ENCODE measurements at regions not wholly inside any gene's neighbourhood (a gene's known extent, or its start where the extent isn't known, plus 50 kb on each side); places are given as distances from the start of the nearest gene placed in this dataset.
"Not testable (repeated sequence)": the region's sequence is repeated elsewhere in the genome, so short reads cannot be mapped to it uniquely, and the experiment has no call there.

DNA sequence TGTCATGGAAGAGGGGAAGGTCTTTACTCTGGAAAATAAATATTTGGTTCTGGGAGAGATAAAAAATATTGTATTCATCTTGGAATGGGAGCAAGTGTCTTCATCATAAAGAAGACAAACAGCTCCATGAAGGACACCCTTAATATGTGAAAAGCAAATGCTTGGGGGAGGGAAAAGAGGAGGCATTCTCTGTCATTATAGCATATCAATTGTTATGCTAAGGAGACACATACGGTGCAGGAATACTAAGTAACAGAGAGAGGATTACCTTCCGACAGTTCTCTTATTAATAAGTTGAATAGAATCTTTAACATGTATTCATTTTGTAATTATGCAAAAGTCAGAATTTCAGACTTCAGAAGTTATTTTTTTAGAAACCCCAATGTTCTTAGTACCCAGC lies 634.4 kb downstream of the UTRN start:
- no peak for DNase-seq (ENCODE audit: low read depth in 2 of 2)

DNA sequence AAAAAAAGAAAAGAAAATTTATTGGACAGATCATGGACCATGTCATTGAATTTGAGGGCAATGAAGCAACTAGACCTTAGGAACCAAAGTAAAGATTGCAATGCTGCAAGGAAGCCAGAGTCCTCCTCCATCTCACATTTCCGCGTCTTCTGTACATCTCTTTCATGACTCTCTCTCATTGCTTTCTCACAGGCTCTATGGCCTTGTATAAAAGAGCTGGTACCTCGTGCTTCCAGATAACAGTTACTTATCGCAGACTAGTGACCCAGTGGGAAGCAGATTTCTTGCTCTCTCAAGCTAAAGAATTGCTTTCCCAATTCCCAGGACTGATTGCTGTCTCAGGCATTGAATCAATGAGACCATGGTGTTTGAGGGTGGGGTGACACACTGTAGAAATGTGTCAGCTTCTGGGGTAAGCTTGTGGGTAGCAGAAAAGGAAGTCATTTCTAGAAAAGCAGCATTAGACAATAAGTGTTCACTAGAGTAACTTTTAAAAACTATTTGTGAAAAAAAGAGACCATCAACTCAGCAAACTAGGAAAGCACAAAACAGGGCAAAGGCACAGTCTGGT lies 635.3 kb downstream of the UTRN start:
- no peak for DNase-seq (ENCODE audit: low read depth in 2 of 2)

DNA sequence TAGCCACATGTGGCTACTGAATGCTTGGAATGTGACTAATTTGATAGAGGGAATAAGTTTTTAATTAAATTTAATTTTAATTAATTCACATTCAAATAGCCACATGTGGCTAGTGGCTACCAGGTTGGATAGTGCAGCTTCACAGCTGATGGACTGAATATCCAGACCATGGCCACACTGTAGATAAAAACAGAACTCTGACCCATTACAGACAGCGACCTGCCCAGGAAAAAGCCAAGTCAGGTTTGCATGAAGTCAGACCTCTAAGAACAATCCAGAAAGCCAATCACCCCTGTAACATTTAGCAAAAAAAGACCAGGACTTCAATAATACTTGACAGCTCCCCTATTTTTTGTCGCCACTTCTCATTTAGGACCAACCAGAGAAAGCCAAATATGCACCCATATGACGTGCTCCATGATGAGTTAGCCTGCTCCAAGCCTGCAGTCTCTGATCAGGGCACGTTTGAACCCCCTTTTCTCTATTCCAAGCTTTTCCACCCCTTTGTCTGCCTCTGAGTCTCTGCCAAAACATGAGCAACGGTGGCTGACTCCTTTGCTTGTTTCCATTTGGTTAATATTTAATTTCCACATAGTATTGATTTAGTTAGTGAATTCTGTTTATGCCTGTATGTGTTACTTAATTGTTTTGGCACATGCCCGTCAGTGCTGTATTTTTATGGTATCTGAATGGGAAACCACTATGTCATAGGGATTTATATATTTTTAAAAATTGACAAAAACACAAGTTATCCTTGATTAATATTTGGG lies 636.3 kb downstream of the UTRN start:
- DNase-seq (ENCODE audit: low read depth in 2 of 2), result no peak

DNA sequence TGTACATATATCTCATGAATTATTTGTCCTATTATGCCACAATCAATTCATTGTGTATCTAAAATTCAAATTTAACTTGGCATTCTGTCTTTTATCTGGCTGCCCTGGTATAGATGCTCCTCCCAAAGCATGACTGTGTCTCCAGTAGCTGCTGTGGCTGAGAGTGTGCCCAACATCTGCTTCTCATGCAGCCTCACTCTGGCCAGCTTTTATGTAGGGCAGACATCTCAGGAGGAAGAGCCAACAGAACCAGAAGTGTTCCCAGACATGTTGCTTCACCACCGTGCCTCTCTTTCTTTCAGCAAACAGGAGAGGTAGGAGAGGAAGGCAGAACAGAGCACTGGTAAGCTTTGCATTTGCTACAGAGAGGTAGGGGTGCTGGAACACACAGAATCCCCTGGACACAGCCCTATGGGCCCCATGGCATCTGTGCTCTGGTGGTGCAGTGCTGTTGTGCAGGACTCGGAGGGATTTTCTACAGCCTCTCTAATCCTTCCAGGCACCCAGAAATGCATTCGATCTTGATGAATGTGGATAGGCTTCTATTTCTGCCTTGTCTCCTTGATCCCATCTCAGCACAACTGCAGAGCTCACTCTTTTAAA lies 637.1 kb downstream of the UTRN start:
- no peak for DNase-seq (ENCODE audit: low read depth in 2 of 2)

DNA sequence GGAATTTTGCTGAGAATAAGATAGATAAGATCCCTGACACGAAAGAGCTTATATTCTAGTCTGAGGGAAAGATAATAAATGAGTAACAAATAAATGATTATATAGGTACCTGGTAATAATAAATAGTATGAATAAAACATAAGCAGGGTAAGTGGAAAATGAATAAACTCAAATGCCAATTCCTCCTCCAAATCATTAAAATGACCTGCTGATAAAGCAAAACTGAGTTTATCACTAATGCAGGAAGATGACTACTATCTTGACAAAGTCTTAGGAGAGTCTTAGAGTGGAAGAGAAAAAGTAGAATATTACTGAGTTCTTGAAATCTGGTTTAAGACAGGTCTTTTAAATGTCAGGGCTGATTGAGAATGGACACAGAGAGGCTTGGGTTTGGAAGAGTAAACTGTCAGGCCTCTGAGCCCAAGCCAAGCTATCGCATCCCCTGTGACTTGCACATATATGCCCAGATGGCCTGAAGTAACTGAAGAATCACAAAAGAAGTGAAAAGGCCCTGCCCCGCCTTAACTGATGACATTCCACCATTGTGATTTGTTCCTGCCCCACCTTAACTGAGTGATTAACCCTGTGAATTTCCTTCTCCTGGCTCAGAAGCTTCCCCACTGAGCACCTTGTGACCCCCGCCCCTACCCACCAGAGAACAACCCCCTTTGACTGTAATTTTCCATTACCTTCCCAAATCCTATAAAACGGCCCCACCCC lies 637.8 kb downstream of the UTRN start:
- not testable (repeated sequence) for DNase-seq (ENCODE audit: low read depth in 2 of 2)

DNA sequence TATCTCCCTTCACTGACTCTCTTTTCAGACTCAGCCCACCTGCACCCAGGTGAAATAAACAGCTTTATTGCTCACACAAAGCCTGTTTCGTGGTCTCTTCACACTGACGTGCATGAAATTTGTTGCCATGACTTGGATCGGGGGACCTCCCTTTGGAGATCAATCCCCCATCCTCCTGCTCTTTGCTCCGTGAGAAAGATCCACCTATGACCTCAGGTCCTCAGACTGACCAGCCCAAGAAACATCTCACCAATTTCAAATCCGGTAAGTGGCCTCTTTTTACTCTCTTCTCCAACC lies 638.3 kb downstream of the UTRN start:
- not testable (repeated sequence) for DNase-seq (ENCODE audit: low read depth in 2 of 2)

DNA sequence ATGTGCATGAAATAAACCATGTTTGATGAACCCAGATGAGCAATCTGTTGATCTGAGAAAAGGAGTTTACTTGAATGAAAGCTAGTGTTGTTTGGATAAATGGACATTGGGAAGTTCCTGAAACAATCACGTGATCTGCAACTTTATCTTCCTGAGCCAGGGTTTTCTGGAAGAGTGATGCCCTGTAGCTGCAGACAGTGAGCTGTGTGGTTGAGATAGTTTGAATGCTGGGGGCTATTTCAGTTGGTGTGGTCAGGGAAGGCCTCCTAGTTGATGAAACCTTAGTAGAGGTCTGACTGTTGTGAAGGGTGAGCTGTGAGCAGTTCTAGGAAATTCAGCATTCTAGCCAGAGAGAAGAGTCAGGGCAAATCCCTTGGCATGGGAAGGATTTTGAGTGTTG lies 643.7 kb downstream of the UTRN start:
- DNase-seq (ENCODE audit: low read depth in 2 of 2), result no peak

DNA sequence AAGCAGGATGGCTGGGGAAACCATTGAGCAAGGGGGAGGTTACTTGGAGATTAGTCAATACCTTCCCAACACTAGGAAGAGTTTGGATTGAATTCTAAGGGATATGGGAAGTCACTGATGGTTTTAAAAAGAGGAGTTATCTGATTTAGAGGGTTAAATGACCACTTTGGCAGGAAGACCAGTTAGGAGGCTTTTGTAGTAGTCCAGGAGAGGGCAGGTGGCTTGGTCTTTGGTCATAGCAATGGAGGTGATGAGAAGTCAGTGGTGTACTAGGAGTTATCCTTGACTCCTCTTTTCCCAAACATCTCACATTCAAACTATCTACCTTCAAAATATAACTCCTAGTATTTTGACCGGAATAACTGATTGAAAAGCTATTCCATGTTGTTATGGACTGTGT lies 644.1 kb downstream of the UTRN start:
- DNase-seq (ENCODE audit: low read depth in 2 of 2), result no peak

DNA sequence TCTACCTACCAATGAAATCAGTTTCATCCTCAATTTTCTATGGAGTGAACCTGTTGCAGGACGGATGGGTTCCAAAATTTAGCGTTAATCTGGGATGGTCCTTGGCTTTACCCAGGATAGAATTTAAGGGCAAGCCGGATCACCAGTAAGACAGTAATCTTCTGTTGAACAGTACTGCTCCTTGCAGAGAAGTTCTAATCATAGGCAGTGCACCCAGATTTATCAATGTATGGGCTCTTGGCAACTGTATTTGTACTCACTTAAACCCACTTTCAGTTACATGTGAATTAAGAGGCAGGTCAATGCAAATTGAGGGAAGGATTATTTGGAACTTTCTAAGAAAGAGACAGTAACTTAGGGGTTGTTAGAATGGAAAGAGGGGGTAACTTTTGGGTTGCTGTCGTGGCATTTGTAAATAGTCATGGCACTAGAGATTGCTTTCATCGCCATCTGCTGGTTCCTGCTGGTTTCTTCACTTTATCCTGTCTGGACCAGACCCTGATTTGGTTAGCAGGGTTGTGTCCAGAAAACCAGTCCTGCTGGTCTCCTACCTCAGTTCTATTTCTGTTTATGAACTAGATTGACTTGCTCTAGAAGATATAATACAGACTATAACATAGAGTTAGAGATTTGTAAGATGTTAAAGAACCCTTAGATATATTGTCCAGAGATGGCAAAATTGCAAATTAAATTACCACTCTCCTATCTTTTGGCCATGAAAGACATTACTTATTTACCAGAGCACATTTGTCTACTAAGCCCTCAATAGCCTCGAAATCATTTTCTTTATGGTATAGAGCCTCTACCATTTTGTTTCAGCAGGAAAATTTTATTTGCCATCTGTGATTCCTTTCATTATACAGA lies 646.3 kb downstream of the UTRN start:
- no peak for DNase-seq (ENCODE audit: low read depth in 2 of 2)

DNA sequence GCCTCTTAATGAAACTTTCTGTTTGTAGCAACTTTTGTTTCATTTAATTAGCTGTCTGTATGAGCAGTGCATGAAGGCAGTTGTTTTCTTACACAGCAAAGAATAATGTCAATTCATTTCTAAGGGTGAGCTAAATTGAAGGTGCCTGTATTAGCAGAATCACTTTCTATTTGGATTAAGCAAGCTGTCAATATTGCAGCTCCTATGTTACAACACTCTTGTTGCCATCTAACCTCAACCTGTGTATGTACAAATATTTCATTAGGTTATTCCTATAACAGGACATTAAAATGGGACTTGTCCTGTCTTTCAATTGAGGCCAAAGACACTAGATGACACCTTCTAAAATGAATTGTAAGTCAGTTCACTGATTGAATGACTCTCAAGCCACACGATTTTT lies 647.5 kb downstream of the UTRN start:
- no peak for DNase-seq (ENCODE audit: low read depth in 2 of 2)

DNA sequence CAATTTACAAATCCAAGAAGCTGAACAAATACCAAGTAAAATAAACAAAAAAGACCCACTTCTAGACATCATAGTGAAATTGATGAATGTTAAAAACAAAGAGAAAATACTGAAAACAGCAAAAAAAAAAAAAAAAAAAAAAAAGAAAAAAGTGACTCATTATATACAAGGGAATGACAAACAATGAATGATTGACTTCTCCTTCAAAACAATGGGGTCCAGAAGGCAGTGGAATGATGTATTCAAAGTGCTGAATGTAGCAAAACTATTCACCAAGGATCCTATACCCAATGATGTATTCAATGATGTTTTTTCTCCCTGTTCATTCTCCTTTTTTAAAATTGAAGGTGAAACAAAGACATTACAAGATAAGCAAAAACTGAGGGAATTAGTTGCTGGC lies 650.0 kb downstream of the UTRN start:
- no peak for DNase-seq (ENCODE audit: low read depth in 2 of 2)

DNA sequence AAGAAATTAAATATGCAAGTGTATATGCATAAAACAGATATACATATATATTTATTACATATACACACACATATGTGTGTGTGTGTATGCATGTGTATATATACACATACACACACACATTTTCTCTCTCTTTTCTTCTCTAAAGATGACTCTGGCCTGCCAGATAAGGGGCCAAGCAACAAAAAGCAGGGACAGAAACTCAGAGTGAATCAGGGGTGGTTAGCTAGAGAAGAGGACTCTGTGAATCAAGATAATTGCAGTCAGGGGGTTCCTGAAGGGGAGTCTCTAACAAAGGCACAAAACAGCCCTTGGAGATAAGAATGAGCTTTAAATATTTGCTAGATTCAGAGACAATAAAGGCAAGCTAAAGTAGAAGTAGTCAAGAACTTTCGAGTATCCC lies 650.5 kb downstream of the UTRN start:
- no peak for DNase-seq (ENCODE audit: low read depth in 2 of 2)

DNA sequence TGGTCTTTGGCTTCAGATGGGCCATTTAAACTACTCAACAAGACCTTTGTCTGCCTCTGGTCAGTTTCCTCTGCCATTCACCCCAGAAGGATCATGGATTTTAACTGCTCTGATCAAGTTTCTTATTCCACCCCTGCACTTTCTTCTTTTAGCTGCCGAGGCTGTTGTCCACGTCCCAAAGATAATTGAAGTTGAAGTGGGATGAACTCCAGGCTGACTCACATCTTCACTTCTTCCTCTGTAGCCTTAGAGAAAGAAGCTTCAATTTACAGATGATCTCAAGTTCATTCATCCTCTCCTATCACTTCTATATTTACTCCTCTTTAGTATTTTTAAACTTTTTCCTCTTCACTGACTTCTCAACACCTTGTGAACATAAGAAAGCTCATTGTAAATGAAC lies 651.6 kb downstream of the UTRN start:
- no peak for DNase-seq (ENCODE audit: low read depth in 2 of 2)

DNA sequence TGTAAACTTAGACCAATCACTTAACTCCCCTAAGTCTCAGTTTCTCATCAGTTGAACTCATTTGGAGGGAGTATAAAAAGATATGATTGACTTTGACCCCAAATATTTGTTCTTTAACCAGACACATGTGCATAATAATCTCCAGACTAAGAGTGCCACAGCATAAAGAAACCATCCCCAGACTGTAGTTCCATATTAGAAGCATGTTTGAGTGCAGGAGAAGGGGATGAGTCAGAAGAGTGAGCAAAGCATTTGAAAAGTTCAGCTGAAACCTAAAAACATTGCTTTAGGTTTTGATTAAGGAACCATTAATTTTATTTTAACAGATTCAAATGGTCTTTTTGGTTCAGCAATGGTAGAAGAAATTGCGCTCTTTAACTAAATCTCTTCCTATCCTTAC lies 654.8 kb downstream of the UTRN start:
- DNase-seq (ENCODE audit: low read depth in 2 of 2), result no peak

DNA sequence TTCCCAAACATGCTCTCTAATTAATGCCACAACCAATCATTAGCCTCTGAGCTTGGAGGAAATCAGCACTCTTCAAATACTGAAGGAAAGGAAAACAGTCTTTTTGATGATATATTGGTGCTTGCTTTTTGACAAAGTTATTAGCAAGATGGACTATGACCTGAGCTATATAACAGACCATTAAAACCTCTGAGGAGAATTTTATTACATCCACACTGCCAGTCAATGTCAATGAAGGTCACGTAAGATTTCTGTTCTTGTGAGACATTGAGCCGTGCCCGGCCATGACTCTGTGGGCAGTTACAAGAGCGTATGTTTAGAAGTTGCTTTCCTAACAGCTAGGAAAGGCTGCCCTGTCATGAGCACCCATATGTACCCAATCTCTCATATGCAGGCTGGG lies 659.0 kb downstream of the UTRN start:
- DNase-seq (ENCODE audit: low read depth in 2 of 2), result no peak

DNA sequence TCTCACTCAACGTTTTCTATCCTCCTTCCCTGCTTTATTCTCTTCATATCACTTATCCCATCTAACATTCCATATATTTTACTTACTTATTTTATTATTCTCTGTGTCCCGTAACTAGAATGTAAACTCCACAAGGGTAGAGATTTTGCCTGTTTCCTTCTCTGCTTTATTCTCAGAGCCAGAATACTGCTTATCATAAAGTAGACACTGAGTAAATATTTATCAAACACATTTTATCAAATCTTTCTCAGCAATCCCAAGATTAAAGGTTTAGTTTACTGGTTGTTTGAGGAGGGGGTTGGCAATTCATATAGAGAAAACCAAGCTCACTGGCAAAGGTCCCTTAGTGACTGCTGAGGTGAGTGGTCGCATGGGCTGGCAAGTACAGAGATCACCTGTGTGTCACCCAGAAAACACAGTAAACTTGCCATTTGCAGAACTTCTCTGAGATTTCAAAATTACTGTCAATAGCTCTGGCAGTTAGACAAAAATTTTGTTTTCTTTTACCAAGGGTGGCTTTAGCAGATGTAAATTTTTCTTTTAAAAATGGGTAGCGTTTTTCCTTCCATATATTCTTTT lies 662.4 kb downstream of the UTRN start:
- no peak for DNase-seq (ENCODE audit: low read depth in 2 of 2)

DNA sequence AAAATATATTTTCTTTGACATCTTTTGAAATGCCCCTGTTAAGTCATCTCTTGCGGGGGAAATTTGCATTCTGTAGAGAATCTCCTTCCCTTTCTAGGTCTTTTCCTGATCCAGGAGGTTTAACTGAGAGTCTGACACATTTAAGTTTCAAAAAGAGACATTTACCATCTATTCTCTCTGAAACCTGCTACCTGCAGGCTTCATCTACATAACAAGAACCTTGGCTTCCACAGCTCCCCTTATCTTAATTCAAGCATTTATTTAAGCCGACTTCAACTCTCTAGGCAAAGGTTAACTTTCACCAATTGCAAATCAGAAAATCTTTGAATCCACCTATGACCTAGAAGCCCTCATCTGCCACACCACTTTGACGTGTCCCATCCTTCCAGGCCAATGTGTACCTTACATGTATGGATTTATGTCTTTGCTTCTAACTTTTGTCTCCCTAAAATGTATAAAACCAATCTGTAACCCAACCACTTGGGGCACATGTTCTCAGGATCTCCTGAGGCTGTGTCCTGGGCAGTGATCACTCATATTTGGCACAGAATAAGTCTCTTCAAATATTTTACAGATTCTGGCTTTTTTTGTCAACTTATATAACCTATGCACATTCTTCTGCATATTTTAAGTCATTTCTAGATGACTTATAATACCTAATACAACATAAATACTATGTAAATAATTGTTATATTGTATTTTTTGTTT lies 666.7 kb downstream of the UTRN start:
- DNase-seq (ENCODE audit: low read depth in 2 of 2), result no peak

DNA sequence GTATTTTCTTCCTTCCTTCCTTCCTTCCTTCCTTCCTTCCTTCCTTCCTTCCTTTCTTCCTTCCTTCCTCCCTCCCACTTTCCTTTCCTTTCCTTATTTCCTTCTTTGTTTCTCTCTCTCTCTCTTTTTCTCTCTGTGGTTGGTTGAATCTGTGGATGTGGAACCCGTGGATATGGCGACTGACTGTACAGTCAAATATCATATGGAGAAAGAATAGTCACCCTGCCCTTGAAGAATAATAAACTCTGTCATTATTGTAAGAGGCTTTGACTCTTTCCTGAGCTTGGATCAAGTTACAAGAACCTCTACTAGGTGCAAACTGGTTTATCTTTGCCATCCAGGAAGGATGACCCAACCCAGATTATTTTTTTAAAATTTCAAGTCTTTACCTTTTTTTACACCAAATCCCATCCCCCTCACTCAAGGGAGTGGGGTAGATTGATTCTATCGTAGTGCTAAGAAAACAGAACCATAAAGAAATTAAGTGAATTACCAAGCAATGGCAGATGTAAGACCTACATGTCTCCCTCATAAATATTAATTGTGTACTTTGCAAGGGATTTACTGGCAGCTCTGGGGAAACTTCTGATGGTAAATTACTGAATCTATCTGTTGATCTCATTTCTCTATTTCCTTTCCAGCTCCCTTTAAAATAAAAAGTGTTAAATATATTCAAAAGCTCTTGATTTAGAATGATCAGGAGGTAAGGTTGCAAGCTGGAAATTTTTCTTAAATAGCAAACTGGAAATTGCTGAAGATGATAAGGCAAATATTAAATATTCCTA lies 667.5 kb downstream of the UTRN start:
- no peak for DNase-seq (ENCODE audit: low read depth in 2 of 2)

DNA sequence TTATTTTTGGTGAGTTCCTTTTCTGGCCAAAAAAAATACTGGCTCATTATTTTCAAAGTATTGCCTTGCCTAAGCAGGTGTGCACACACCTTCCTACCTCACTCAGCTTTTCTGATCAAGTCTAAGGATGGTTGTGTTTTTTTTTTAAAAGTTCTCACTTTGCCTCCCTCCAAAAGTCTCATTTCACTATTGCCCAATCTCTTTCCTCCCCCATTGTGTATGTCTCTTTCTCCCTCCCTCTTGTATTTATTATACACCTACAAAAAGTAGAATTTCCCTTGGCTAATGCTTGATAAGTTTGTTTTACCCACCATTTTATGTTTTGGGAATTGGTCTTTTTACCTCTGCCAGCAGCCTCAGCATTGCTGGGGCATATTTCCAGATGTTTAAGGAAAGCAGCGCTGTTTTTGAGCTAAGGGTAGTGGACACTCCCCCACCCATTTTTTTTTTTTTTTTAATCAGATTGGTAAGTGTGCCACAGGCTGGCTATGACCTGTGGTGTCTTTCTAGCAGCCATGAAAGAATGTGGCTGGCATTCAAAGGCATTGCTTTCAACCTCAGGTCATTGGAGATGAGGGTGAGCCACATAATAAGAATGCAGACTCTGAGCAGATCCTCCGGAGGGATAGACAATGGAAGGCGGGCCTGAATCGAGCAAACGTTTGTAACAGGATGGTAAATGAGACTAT lies 668.6 kb downstream of the UTRN start:
- DNase-seq (ENCODE audit: low read depth in 2 of 2), result no peak

DNA sequence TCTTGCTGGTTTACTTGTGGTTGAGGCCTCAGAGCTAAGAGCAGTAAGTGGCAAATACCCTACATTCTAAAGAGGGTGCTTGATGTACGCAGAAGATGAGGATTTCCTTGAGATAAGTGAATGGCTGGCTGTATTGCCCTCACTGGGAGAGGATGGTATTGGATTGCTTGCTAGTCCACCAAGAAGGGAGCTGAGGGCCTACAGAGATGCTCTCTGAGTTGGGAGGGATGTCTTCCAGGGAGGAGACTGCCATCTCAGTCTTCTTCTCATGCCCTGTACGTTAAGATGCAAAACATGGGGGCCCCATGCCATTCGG lies 669.1 kb downstream of the UTRN start:
- no peak for DNase-seq (ENCODE audit: low read depth in 2 of 2)

Measured in stimulated activated CD8-positive, alpha-beta memory T cell treated with anti-CD3 and anti-CD28 coated beads, Interleukin-15, amount 100 ng/mL, for 4 hours (primary cell).